ENCODE measurements at regions not wholly inside any gene's neighbourhood (a gene's known extent, or its start where the extent isn't known, plus 50 kb on each side); places are given as distances from the start of the nearest gene placed in this dataset.
"Not testable (repeated sequence)": the region's sequence is repeated elsewhere in the genome, so short reads cannot be mapped to it uniquely, and the experiment has no call there.

- DNase-seq (ENCODE audit: low spot score), result no peak
- Histone ChIP-seq H3K4me1 (ENCODE audit: insufficient read depth, low read length, poor library complexity, severe bottlenecking) (no peaks in the 10 kb centered on the region), H3K4me3 (ENCODE audit: low read depth, low read length, poor library complexity, severe bottlenecking) (no peak overlapping the region), H3K27me3 (replicated peaks; ENCODE audit: insufficient read depth, low read depth, low read length, poor library complexity) (no peaks in the 10 kb centered on the region), H3K36me3 (ENCODE audit: insufficient read depth, low read length, poor library complexity, severe bottlenecking) (no peaks in the 10 kb centered on the region), H3K27ac (ENCODE audit: low read depth, low read length, poor library complexity, severe bottlenecking) (no peak overlapping the region), H3K9me3 (ENCODE audit: low read depth, low read length, poor library complexity, severe bottlenecking) (peaks cover 7% of the 10 kb centered on the region)
- ChIA-PET POLR2A (ENCODE audit: low non-redundant PET) (no interaction called here), CTCF (no interaction called here)
- TF ChIP-seq CTCF (conservative IDR thresholded peaks at IDR 0.05; ENCODE audit: low read depth, low read length) (no peak), EZH2 (IDR thresholded peaks at IDR 0.05; ENCODE audit: borderline replicate concordance, low read depth, low read length, poor library complexity, severe bottlenecking) (no peak)
- BruUV-seq (replicated peaks), result no TSS peak
- intact Hi-C loops (cut with micrococcal nuclease; ENCODE audit: unreplicated experiment), result no loop called here
These were observed 96.7 kb upstream of the ARG1 start for GRCh38 chr6:131476362-131476761.

GRCh38 chr6:131478740-131479211, 94.2 kb upstream of the ARG1 start:
- POLR2A ChIA-PET (ENCODE audit: low non-redundant PET); H3K27me3 ChIP-seq (replicated peaks; ENCODE audit: insufficient read depth, low read depth, low read length, poor library complexity); H3K4me1 ChIP-seq (ENCODE audit: insufficient read depth, low read length, poor library complexity, severe bottlenecking); H3K36me3 ChIP-seq (ENCODE audit: insufficient read depth, low read length, poor library complexity, severe bottlenecking); CTCF ChIA-PET; BruUV-seq (replicated peaks); DNase-seq (ENCODE audit: low spot score); H3K27ac ChIP-seq (ENCODE audit: low read depth, low read length, poor library complexity, severe bottlenecking); H3K4me3 ChIP-seq (ENCODE audit: low read depth, low read length, poor library complexity, severe bottlenecking); intact Hi-C loops (cut with micrococcal nuclease; ENCODE audit: unreplicated experiment); H3K9me3 ChIP-seq (ENCODE audit: low read depth, low read length, poor library complexity, severe bottlenecking): not testable (repeated sequence)

DNA sequence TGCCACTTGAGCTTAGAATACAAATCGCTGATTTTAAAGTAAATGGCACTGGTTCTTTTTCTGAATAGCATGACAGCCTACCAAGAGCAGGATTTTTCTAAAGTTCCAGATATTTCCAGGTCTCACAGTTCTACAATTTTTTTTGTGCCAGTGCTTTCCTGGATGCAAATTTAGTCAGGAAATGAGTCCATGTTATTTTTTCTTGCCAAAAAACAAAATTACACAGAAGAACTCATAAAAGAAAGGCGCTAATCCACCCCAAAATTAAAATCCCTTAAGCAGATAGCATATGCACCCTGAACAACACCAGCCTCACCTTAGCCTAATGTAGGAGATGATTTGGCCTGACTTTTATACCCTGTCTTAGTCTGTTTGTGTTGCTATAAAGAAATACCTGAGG, 86.4 kb upstream of the ARG1 start:
- Histone ChIP-seq H3K9me3 (ENCODE audit: low read depth, low read length, poor library complexity, severe bottlenecking) (no peaks in the 10 kb centered on the region), H3K4me3 (ENCODE audit: low read depth, low read length, poor library complexity, severe bottlenecking) (no peak overlapping the region), H3K4me1 (ENCODE audit: insufficient read depth, low read length, poor library complexity, severe bottlenecking) (peaks cover 10% of the 10 kb centered on the region), H3K27me3 (replicated peaks; ENCODE audit: insufficient read depth, low read depth, low read length, poor library complexity) (no peaks in the 10 kb centered on the region), H3K27ac (ENCODE audit: low read depth, low read length, poor library complexity, severe bottlenecking) (no peak overlapping the region), H3K36me3 (ENCODE audit: insufficient read depth, low read length, poor library complexity, severe bottlenecking) (no peaks in the 10 kb centered on the region)
- BruUV-seq (replicated peaks), result no TSS peak
- POLR2A ChIA-PET (ENCODE audit: low non-redundant PET), result no interaction called here
- CTCF ChIA-PET, result no interaction called here
- intact Hi-C loops (cut with micrococcal nuclease; ENCODE audit: unreplicated experiment), result no loop called here
- TF ChIP-seq CTCF (conservative IDR thresholded peaks at IDR 0.05; ENCODE audit: low read depth, low read length) (no peak), EZH2 (IDR thresholded peaks at IDR 0.05; ENCODE audit: borderline replicate concordance, low read depth, low read length, poor library complexity, severe bottlenecking) (no peak)
- DNase-seq (ENCODE audit: low spot score), result no peak

GRCh38 chr6:131488780-131489179, 84.2 kb upstream of the ARG1 start:
- POLR2A ChIA-PET (ENCODE audit: low non-redundant PET), result no interaction called here
- Histone ChIP-seq H3K36me3 (ENCODE audit: insufficient read depth, low read length, poor library complexity, severe bottlenecking) (no peaks in the 10 kb centered on the region), H3K27me3 (replicated peaks; ENCODE audit: insufficient read depth, low read depth, low read length, poor library complexity) (no peaks in the 10 kb centered on the region), H3K9me3 (ENCODE audit: low read depth, low read length, poor library complexity, severe bottlenecking) (no peaks in the 10 kb centered on the region), H3K4me3 (ENCODE audit: low read depth, low read length, poor library complexity, severe bottlenecking) (no peak overlapping the region), H3K4me1 (ENCODE audit: insufficient read depth, low read length, poor library complexity, severe bottlenecking) (peaks cover 10% of the 10 kb centered on the region), H3K27ac (ENCODE audit: low read depth, low read length, poor library complexity, severe bottlenecking) (no peak overlapping the region)
- CTCF ChIA-PET, result no interaction called here
- DNase-seq (ENCODE audit: low spot score), result no peak
- BruUV-seq (replicated peaks), result no TSS peak
- intact Hi-C loops (cut with micrococcal nuclease; ENCODE audit: unreplicated experiment), result no loop called here
- TF ChIP-seq EZH2 (IDR thresholded peaks at IDR 0.05; ENCODE audit: borderline replicate concordance, low read depth, low read length, poor library complexity, severe bottlenecking), result no peak
- no peak for TF ChIP-seq CTCF (conservative IDR thresholded peaks at IDR 0.05; ENCODE audit: low read depth, low read length)

Measured in A673 (cell line).